ENCODE measurements at regions not wholly inside any gene's neighbourhood (a gene's known extent, or its start where the extent isn't known, plus 50 kb on each side); places are given as distances from the start of the nearest gene placed in this dataset.

DNA sequence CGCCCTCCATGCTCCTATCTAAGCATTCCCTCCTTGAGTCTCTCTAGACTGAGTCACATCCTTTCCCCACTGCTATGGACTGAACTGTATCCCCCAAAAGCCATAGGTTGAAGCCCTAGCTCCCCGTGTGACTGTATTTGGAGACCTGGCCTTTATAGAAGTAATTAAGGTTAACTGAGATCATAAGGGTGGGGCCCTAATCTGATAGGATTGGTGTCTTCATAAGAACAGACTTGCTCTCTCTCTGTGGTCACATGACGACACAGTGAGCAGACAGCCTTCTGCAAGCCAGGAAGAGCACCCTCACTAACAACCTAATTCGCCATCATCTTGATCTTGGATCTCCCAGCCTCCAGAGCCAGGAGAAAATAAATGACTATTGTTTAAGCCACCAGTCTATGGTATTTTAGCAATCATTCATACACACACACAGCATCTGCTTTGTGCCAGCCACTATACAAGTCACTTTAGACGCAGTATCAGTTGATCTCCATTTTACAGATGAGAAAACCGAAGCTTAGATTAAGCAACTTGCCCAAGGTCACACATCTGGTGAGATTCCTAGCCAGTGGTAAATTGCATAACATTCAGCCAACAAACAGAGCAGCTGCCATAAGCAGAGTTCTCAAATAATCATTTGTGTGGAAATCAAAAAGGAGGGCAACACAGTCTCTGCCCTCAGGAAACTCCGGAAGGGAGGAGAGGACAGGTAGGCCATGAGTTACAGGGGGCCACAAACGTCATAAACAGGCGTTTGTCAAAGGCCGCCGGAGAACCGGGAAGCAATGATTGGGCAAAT, 66.3 kb upstream of the HES1 start:
- no peak for TF ChIP-seq POLR2A (IDR thresholded peaks at IDR 0.05)
- no peak for TF ChIP-seq CTCF (IDR thresholded peaks at IDR 0.05)

Data from esophagus squamous epithelium (tissue), 4 donors.